ENCODE measurements at regions not wholly inside any gene's neighbourhood (a gene's known extent, or its start where the extent isn't known, plus 50 kb on each side); places are given as distances from the start of the nearest gene placed in this dataset.

- TF ChIP-seq CTCF (IDR thresholded peaks at IDR 0.05; ENCODE audit: insufficient read depth, low read length) (no peak), SPI1 (IDR thresholded peaks at IDR 0.05; ENCODE audit: borderline replicate concordance, low read depth) (no peak), GABPA (IDR thresholded peaks at IDR 0.05; ENCODE audit: low read depth) (no peak), POLR2AphosphoS5 (IDR thresholded peaks at IDR 0.05; ENCODE audit: low read depth) (no peak)
These were observed 1609.3 kb upstream of the ZEB2 start for GRCh38 chr2:146129231-146129630.

Data from HL-60 (cell line).